Ishikawa (cell line): ENCODE measurements at regions not wholly inside any gene's neighbourhood (a gene's known extent, or its start where the extent isn't known, plus 50 kb on each side); places are given as distances from the start of the nearest gene placed in this dataset.

Source experiments
- CEBPB ChIP-seq: IDR thresholded peaks from 2 replicates; pipeline ENCODE4 v1.6.1; 2012
- CREB1 ChIP-seq: IDR thresholded peaks from 2 replicates; pipeline ENCODE4 v1.6.1; 2012; ENCODE audit warnings: low read depth
- EGR1 ChIP-seq: IDR thresholded peaks from 2 replicates; pipeline ENCODE4 v1.6.1; 2012
- EP300 ChIP-seq: IDR thresholded peaks from 2 replicates; pipeline ENCODE4 v1.6.1; 2012; ENCODE audit warnings: borderline replicate concordance
- FOXM1 ChIP-seq: IDR thresholded peaks from 2 replicates; pipeline ENCODE4 v1.6.1; 2012; ENCODE audit warnings: low read depth, borderline replicate concordance
- NFIC ChIP-seq: IDR thresholded peaks from 2 replicates; pipeline ENCODE4 v1.6.1; 2012
- RAD21 ChIP-seq: IDR thresholded peaks from 2 replicates; pipeline ENCODE4 v1.6.1; 2012; ENCODE audit warnings: low read depth
- REST ChIP-seq: IDR thresholded peaks from 2 replicates; pipeline ENCODE4 v1.6.1; 2012; ENCODE audit warnings: low read depth, mild to moderate bottlenecking
- TEAD4 ChIP-seq: IDR thresholded peaks from 2 replicates; pipeline ENCODE4 v1.6.1; 2012
- YY1 ChIP-seq: IDR thresholded peaks from 2 replicates; pipeline ENCODE4 v1.6.1; 2012; ENCODE audit warnings: low read depth

- TF ChIP-seq TEAD4 (no peak), CEBPB (no peak), REST (no peak), EP300 (no peak), CREB1 (no peak), EGR1 (no peak), FOXM1 (no peak), YY1 (no peak), RAD21 (no peak), NFIC (no peak)
Observed at GRCh38 chr2:37499113-37499512, 154.7 kb downstream of the QPCT start.
